OCI-LY1 (cell line): ENCODE measurements at regions not wholly inside any gene's neighbourhood (a gene's known extent, or its start where the extent isn't known, plus 50 kb on each side); places are given as distances from the start of the nearest gene placed in this dataset.
A peak's percentile ranks its signal among the peaks of the same experiment; 100 is the strongest.

Source experiments
- EZH2 ChIP-seq: fragments of 200-600 bp; sonication (generic), shearing (Covaris generic); IDR thresholded peaks from 2 replicates; pipeline ENCODE4 v1.8.0; 2017; ENCODE audit warnings: borderline replicate concordance, mixed run types, mild to moderate bottlenecking, antibody characterized with exemption, low read length, moderate library complexity, mixed read lengths
- TF ChIP-seq, protein P1 (sequence below): fragments of 200-600 bp; sonication (generic), shearing (Covaris generic); IDR thresholded peaks from 2 replicates; pipeline ENCODE4 v1.5.1; 2017; ENCODE audit warnings: mild to moderate bottlenecking, antibody characterized with exemption, low read length, moderate library complexity, mixed read lengths

DNA sequence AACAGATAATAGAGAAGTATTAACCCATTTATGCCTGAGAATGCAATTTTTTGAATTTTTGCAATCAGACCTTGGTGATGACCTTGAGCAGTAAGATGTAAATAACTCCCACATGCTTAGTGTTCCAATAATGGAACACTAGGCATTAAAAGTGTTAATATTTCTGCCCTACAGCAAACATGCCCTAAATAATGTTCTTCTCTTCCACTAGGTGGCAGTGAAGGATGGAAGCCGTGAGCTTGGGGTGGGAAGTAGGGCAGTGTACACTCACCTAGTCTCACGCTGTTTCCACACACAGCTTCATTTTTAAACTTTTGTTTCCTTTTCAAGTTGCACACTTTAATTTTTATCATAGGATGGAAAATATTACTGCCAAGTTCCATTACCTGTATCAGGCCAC is 613.1 kb upstream of the HS3ST1 start:
- TF ChIP-seq, protein P1, sequence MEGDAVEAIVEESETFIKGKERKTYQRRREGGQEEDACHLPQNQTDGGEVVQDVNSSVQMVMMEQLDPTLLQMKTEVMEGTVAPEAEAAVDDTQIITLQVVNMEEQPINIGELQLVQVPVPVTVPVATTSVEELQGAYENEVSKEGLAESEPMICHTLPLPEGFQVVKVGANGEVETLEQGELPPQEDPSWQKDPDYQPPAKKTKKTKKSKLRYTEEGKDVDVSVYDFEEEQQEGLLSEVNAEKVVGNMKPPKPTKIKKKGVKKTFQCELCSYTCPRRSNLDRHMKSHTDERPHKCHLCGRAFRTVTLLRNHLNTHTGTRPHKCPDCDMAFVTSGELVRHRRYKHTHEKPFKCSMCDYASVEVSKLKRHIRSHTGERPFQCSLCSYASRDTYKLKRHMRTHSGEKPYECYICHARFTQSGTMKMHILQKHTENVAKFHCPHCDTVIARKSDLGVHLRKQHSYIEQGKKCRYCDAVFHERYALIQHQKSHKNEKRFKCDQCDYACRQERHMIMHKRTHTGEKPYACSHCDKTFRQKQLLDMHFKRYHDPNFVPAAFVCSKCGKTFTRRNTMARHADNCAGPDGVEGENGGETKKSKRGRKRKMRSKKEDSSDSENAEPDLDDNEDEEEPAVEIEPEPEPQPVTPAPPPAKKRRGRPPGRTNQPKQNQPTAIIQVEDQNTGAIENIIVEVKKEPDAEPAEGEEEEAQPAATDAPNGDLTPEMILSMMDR: peak; percentile 12; the same call in 1 of the 2 replicates
- no peak for TF ChIP-seq EZH2
